ENCODE measurements at regions not wholly inside any gene's neighbourhood (a gene's known extent, or its start where the extent isn't known, plus 50 kb on each side); places are given as distances from the start of the nearest gene placed in this dataset.
"Not testable (repeated sequence)": the region's sequence is repeated elsewhere in the genome, so short reads cannot be mapped to it uniquely, and the experiment has no call there.

- DNase-seq (ENCODE audit: low read depth in 2 of 2) = no peak
Measured at GRCh38 chr18:79595876-79596374, 83.7 kb upstream of the CTDP1 start.

- no peak for DNase-seq (ENCODE audit: low read depth in 2 of 2)
Measured at GRCh38 chr18:79596446-79597175, 83.0 kb upstream of the CTDP1 start.

- no peak for DNase-seq (ENCODE audit: low read depth in 2 of 2)
Measured at GRCh38 chr18:79597176-79597830, 82.3 kb upstream of the CTDP1 start.

GRCh38 chr18:79597831-79598632 lies 81.6 kb upstream of the CTDP1 start:
- no peak for DNase-seq (ENCODE audit: low read depth in 2 of 2)

- no peak for DNase-seq (ENCODE audit: low read depth in 2 of 2)
Measured at GRCh38 chr18:79598633-79599175, 80.9 kb upstream of the CTDP1 start.

- DNase-seq (ENCODE audit: low read depth in 2 of 2) = no peak
Measured at GRCh38 chr18:79599441-79599931, 80.1 kb upstream of the CTDP1 start.

- DNase-seq (ENCODE audit: low read depth in 2 of 2) = no peak
Measured at GRCh38 chr18:79600141-79600540, 79.5 kb upstream of the CTDP1 start.

GRCh38 chr18:79600596-79600995 lies 79.0 kb upstream of the CTDP1 start:
- DNase-seq (ENCODE audit: low read depth in 2 of 2) = no peak

- no peak for DNase-seq (ENCODE audit: low read depth in 2 of 2)
Measured at GRCh38 chr18:79601234-79601633, 78.4 kb upstream of the CTDP1 start.

- DNase-seq (ENCODE audit: low read depth in 2 of 2) = no peak
Measured at GRCh38 chr18:79603321-79604204, 76.0 kb upstream of the CTDP1 start.

GRCh38 chr18:79604205-79604912 lies 75.2 kb upstream of the CTDP1 start:
- DNase-seq (ENCODE audit: low read depth in 2 of 2) = no peak

GRCh38 chr18:79604913-79605880 lies 74.4 kb upstream of the CTDP1 start:
- no peak for DNase-seq (ENCODE audit: low read depth in 2 of 2)

GRCh38 chr18:79606071-79606470 lies 73.5 kb upstream of the CTDP1 start:
- DNase-seq (ENCODE audit: low read depth in 2 of 2) = not testable (repeated sequence)

GRCh38 chr18:79606621-79607331 lies 72.8 kb upstream of the CTDP1 start:
- no peak for DNase-seq (ENCODE audit: low read depth in 2 of 2)

- DNase-seq (ENCODE audit: low read depth in 2 of 2) = no peak
Measured at GRCh38 chr18:79607361-79607952, 72.1 kb upstream of the CTDP1 start.

GRCh38 chr18:79608069-79608468 lies 71.5 kb upstream of the CTDP1 start:
- no peak for DNase-seq (ENCODE audit: low read depth in 2 of 2)

- no peak for DNase-seq (ENCODE audit: low read depth in 2 of 2)
Measured at GRCh38 chr18:79608535-79608934, 71.1 kb upstream of the CTDP1 start.

- DNase-seq (ENCODE audit: low read depth in 2 of 2) = no peak
Measured at GRCh38 chr18:79608999-79609461, 70.6 kb upstream of the CTDP1 start.

Data from dermis microvascular lymphatic vessel endothelial cell (primary cell).